ENCODE measurements at regions not wholly inside any gene's neighbourhood (a gene's known extent, or its start where the extent isn't known, plus 50 kb on each side); places are given as distances from the start of the nearest gene placed in this dataset.
A peak's percentile ranks its signal among the peaks of the same experiment; 100 is the strongest.

- no peak overlapping the region for H3K27ac ChIP-seq
- ChIA-PET CTCF (no interaction called here), POLR2A (ENCODE audit: low non-redundant PET) (no interaction called here)
- TF ChIP-seq CTCF (conservative IDR thresholded peaks at IDR 0.05; ENCODE audit: low read depth), result no peak
- no peak for DNase-seq (ENCODE audit: low spot score)
Observed at GRCh38 chr13:34437873-34438272, 504.2 kb upstream of the NBEA start.

- ChIA-PET CTCF (no interaction called here), POLR2A (ENCODE audit: low non-redundant PET) (no interaction called here)
- no peak for TF ChIP-seq CTCF (conservative IDR thresholded peaks at IDR 0.05; ENCODE audit: low read depth)
- DNase-seq (ENCODE audit: low spot score), result no peak
- H3K27ac ChIP-seq, result no peak overlapping the region
Observed at GRCh38 chr13:34452831-34453230, 489.2 kb upstream of the NBEA start.

- DNase-seq (ENCODE audit: low spot score), result no peak
- ChIA-PET CTCF (no interaction called here), POLR2A (ENCODE audit: low non-redundant PET) (no interaction called here)
- H3K27ac ChIP-seq, result no peak overlapping the region
- TF ChIP-seq CTCF (conservative IDR thresholded peaks at IDR 0.05; ENCODE audit: low read depth), result no peak
Observed at GRCh38 chr13:34458756-34459715, 483.0 kb upstream of the NBEA start.

GRCh38 chr13:34459856-34460255 lies 482.2 kb upstream of the NBEA start:
- TF ChIP-seq CTCF (conservative IDR thresholded peaks at IDR 0.05; ENCODE audit: low read depth), result no peak
- no peak for DNase-seq (ENCODE audit: low spot score)
- ChIA-PET POLR2A (ENCODE audit: low non-redundant PET) (no interaction called here), CTCF (no interaction called here)
- no peak overlapping the region for H3K27ac ChIP-seq

- DNase-seq (ENCODE audit: low spot score), result peak; percentile 85
- TF ChIP-seq CTCF (conservative IDR thresholded peaks at IDR 0.05; ENCODE audit: low read depth), result no peak
- H3K27ac ChIP-seq, result no peak overlapping the region
- ChIA-PET CTCF (interaction anchor here (0.6 kb wide), 1 partner anchor 161 kb away, joined by 3 read pairs; no protein-coding TSS in a partner anchor), POLR2A (ENCODE audit: low non-redundant PET) (no interaction called here)
Observed at GRCh38 chr13:34462843-34463242, 479.2 kb upstream of the NBEA start.

- POLR2A ChIA-PET (ENCODE audit: low non-redundant PET), result no interaction called here
- CTCF ChIA-PET, result no interaction called here
- DNase-seq (ENCODE audit: low spot score), result no peak
- no peak overlapping the region for H3K27ac ChIP-seq
- TF ChIP-seq CTCF (conservative IDR thresholded peaks at IDR 0.05; ENCODE audit: low read depth), result no peak
Observed at GRCh38 chr13:34464011-34464410, 478.1 kb upstream of the NBEA start.

Measured in RWPE1 (cell line).